OCI-LY1 (cell line): ENCODE measurements at regions not wholly inside any gene's neighbourhood (a gene's known extent, or its start where the extent isn't known, plus 50 kb on each side); places are given as distances from the start of the nearest gene placed in this dataset.

Experiments
- H2AFZ ChIP-seq: fragments of 200-600 bp; sonication (generic), shearing (Covaris generic); 2 replicates; pipeline ENCODE4 v1.6.0; 2014; ENCODE audit warnings: antibody characterized with exemption, mild to moderate bottlenecking, low read length
- H3F3A ChIP-seq: fragments of 200-600 bp; sonication (generic), shearing (Covaris generic); 2 replicates; pipeline ENCODE4 v1.6.0; 2014; ENCODE audit warnings: mild to moderate bottlenecking, antibody characterized with exemption, low read length, moderate library complexity; ENCODE audit not compliant: insufficient read depth
- H3K27ac ChIP-seq: fragments of 200-600 bp; sonication (generic); 2 replicates; pipeline ENCODE4 v1.5.1; 2014; ENCODE audit warnings: low read length, mixed run types, mild to moderate bottlenecking, low read depth; ENCODE audit not compliant: poor library complexity, severe bottlenecking
- H3K27me3 ChIP-seq: fragments of 200-600 bp; sonication (generic); 2 replicates; pipeline ENCODE4 v1.6.0; 2014; ENCODE audit warnings: antibody characterized with exemption, mild to moderate bottlenecking, low read length, moderate library complexity; ENCODE audit not compliant: insufficient read depth
- H3K36me3 ChIP-seq: fragments of 200-600 bp; sonication (generic); 2 replicates; pipeline ENCODE4 v1.6.1; 2014; ENCODE audit warnings: mild to moderate bottlenecking, antibody characterized with exemption, low read length, moderate library complexity, mixed read lengths; ENCODE audit not compliant: insufficient read depth
- H3K4me1 ChIP-seq: fragments of 200-600 bp; sonication (generic); 2 replicates; pipeline ENCODE4 v1.5.1; 2014; ENCODE audit warnings: mild to moderate bottlenecking, low read length, moderate library complexity; ENCODE audit not compliant: insufficient read depth, severe bottlenecking
- H3K4me2 ChIP-seq: fragments of 200-600 bp; sonication (generic), shearing (Covaris generic); 2 replicates; pipeline ENCODE4 v1.6.1; 2014; ENCODE audit warnings: low read length
- H3K4me3 ChIP-seq: fragments of 200-600 bp; sonication (generic); 2 replicates; pipeline ENCODE4 v1.5.1; 2014; ENCODE audit warnings: low read length, low read depth, mild to moderate bottlenecking, mixed read lengths; ENCODE audit not compliant: poor library complexity, severe bottlenecking
- H3K79me2 ChIP-seq: fragments of 200-600 bp; shearing (Covaris generic); 2 replicates; pipeline ENCODE4 v1.6.1; 2016; ENCODE audit warnings: mixed run types, low read length, mixed read lengths; ENCODE audit not compliant: insufficient read depth
- H3K9ac ChIP-seq: fragments of 200-600 bp; sonication (generic), shearing (Covaris generic); 2 replicates; pipeline ENCODE4 v1.6.1; 2014; ENCODE audit warnings: mild to moderate bottlenecking, low read length, mixed read lengths
- H3K9me2 ChIP-seq: fragments of 200-600 bp; sonication (generic), shearing (Covaris generic); 2 replicates; pipeline ENCODE4 v1.6.1; 2014; ENCODE audit warnings: low read depth, mild to moderate bottlenecking, low read length, mixed read lengths
- H3K9me3 ChIP-seq: fragments of 200-600 bp; shearing (Covaris generic); 2 replicates; pipeline ENCODE4 v1.6.1; 2014; ENCODE audit warnings: low read length, mixed read lengths
- H4K20me1 ChIP-seq: fragments of 200-600 bp; sonication (generic), shearing (Covaris generic); 2 replicates; pipeline ENCODE4 v1.6.0; 2016; ENCODE audit warnings: mild to moderate bottlenecking, low read length; ENCODE audit not compliant: insufficient read depth
- EZH2 ChIP-seq: fragments of 200-600 bp; sonication (generic), shearing (Covaris generic); IDR thresholded peaks from 2 replicates; pipeline ENCODE4 v1.8.0; 2017; ENCODE audit warnings: borderline replicate concordance, mixed run types, mild to moderate bottlenecking, antibody characterized with exemption, low read length, moderate library complexity, mixed read lengths
- TF ChIP-seq, protein P1 (sequence below): fragments of 200-600 bp; sonication (generic), shearing (Covaris generic); IDR thresholded peaks from 2 replicates; pipeline ENCODE4 v1.5.1; 2017; ENCODE audit warnings: mild to moderate bottlenecking, antibody characterized with exemption, low read length, moderate library complexity, mixed read lengths

- no peak for TF ChIP-seq EZH2
- TF ChIP-seq, protein P1, sequence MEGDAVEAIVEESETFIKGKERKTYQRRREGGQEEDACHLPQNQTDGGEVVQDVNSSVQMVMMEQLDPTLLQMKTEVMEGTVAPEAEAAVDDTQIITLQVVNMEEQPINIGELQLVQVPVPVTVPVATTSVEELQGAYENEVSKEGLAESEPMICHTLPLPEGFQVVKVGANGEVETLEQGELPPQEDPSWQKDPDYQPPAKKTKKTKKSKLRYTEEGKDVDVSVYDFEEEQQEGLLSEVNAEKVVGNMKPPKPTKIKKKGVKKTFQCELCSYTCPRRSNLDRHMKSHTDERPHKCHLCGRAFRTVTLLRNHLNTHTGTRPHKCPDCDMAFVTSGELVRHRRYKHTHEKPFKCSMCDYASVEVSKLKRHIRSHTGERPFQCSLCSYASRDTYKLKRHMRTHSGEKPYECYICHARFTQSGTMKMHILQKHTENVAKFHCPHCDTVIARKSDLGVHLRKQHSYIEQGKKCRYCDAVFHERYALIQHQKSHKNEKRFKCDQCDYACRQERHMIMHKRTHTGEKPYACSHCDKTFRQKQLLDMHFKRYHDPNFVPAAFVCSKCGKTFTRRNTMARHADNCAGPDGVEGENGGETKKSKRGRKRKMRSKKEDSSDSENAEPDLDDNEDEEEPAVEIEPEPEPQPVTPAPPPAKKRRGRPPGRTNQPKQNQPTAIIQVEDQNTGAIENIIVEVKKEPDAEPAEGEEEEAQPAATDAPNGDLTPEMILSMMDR, result no peak
- H3F3A ChIP-seq, result no peaks in the 10 kb centered on the region
- no peaks in the 10 kb centered on the region for H3K27me3 ChIP-seq
- no peak overlapping the region for H3K9ac ChIP-seq
- H2AFZ ChIP-seq, result no peak overlapping the region
- H3K9me2 ChIP-seq, result no peaks in the 10 kb centered on the region
- H4K20me1 ChIP-seq, result no peaks in the 10 kb centered on the region
- no peak overlapping the region for H3K4me2 ChIP-seq
- no peaks in the 10 kb centered on the region for H3K4me1 ChIP-seq
- H3K4me3 ChIP-seq, result no peak overlapping the region
- no peaks in the 10 kb centered on the region for H3K79me2 ChIP-seq
- H3K36me3 ChIP-seq, result no peaks in the 10 kb centered on the region
- no peaks in the 10 kb centered on the region for H3K9me3 ChIP-seq
- no peak overlapping the region for H3K27ac ChIP-seq
Observed at GRCh38 chr14:98144964-98145363, 1127.0 kb downstream of the BCL11B start.

DNA sequence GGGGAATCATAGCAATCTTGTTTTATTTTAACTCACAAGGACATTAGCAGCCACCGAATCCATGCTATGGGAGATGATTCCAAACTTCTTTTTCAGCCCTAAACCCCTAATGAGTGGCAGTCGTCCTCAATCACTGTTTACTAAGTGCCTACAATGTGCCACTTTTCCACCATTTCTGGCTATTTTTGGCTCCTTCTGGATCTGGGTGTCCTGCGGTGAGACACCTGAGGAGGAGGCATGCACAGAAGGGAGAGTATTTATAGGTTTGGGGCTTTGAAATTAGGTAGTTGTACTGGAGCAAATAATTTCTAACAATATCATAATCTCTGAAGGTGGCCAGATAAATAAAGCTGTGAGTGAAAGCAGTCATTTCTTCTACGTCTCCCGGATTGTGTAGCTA is 1125.6 kb downstream of the BCL11B start:
- H3K79me2 ChIP-seq, result no peaks in the 10 kb centered on the region
- H3K36me3 ChIP-seq, result no peaks in the 10 kb centered on the region
- no peaks in the 10 kb centered on the region for H3K27me3 ChIP-seq
- no peaks in the 10 kb centered on the region for H3K4me1 ChIP-seq
- no peak overlapping the region for H3K4me2 ChIP-seq
- TF ChIP-seq EZH2, result no peak
- TF ChIP-seq, protein P1, result no peak
- H3K9me2 ChIP-seq, result no peaks in the 10 kb centered on the region
- H3K4me3 ChIP-seq, result no peak overlapping the region
- no peak overlapping the region for H3K9ac ChIP-seq
- no peaks in the 10 kb centered on the region for H3K9me3 ChIP-seq
- H2AFZ ChIP-seq, result no peak overlapping the region
- no peak overlapping the region for H3K27ac ChIP-seq
- no peaks in the 10 kb centered on the region for H4K20me1 ChIP-seq
- no peaks in the 10 kb centered on the region for H3F3A ChIP-seq

DNA sequence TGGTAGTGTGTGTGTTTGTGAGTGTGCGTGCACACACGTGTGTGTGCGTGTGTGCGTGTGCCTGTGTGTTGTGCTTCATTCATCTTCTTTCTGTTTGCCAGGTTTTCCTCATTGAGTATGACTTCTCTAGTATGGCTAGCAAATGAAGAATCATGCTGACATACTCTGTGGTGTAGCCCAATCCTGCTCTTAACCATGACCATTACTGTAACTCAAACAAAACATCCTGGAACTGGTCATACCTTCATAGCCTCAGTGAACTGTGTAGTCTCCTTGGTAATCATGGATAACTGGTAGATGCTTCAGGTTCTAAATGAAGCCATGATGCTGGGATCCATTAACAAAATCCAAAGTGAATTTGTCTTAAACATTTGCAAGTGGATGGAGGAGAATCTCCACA is 1117.7 kb downstream of the BCL11B start:
- Histone ChIP-seq H3K4me1 (no peaks in the 10 kb centered on the region), H3F3A (no peaks in the 10 kb centered on the region)

More for the DNA sequence above, 1117.7 kb downstream of the BCL11B start:
- no peaks in the 10 kb centered on the region for H3K9me3 ChIP-seq
- no peak overlapping the region for H2AFZ ChIP-seq
- no peak overlapping the region for H3K4me2 ChIP-seq
- no peak overlapping the region for H3K9ac ChIP-seq
- no peak overlapping the region for H3K27ac ChIP-seq
- H4K20me1 ChIP-seq, result no peaks in the 10 kb centered on the region
- no peaks in the 10 kb centered on the region for H3K9me2 ChIP-seq
- H3K4me3 ChIP-seq, result no peak overlapping the region
- H3K36me3 ChIP-seq, result no peaks in the 10 kb centered on the region
- H3K27me3 ChIP-seq, result no peaks in the 10 kb centered on the region
- no peaks in the 10 kb centered on the region for H3K79me2 ChIP-seq
- TF ChIP-seq, protein P1, result no peak
- no peak for TF ChIP-seq EZH2
